KMS-11 (cell line): ENCODE measurements at regions not wholly inside any gene's neighbourhood (a gene's known extent, or its start where the extent isn't known, plus 50 kb on each side); places are given as distances from the start of the nearest gene placed in this dataset.

ENCODE experiments used
- H2AFZ ChIP-seq: fragments of 200-600 bp; sonication (generic); 2 replicates; pipeline ENCODE4 v1.6.1; 2016; ENCODE audit warnings: antibody characterized with exemption, mixed run types, low read depth
- H3K27ac ChIP-seq: fragments of 200-600 bp; sonication (generic); 2 replicates; pipeline ENCODE4 v1.6.1; 2016; ENCODE audit warnings: mild to moderate bottlenecking, mixed run types
- H3K27me3 ChIP-seq: fragments of 200-600 bp; sonication (generic); 2 replicates; pipeline ENCODE4 v1.6.1; 2017; ENCODE audit warnings: mild to moderate bottlenecking, low read depth, mixed run types, moderate library complexity; ENCODE audit not compliant: insufficient read depth
- H3K36me3 ChIP-seq: fragments of 200-600 bp; sonication (generic); 2 replicates; pipeline ENCODE4 v1.6.1; 2017; ENCODE audit warnings: mild to moderate bottlenecking, mixed run types; ENCODE audit not compliant: insufficient read depth
- H3K4me1 ChIP-seq: fragments of 200-600 bp; sonication (generic); 2 replicates; pipeline ENCODE4 v1.6.1; 2016; ENCODE audit warnings: mild to moderate bottlenecking, low read depth, mixed run types; ENCODE audit not compliant: poor library complexity, severe bottlenecking
- H3K4me2 ChIP-seq: fragments of 200-600 bp; sonication (generic); 2 replicates; pipeline ENCODE4 v1.7.0; 2016; ENCODE audit warnings: mild to moderate bottlenecking, mixed run types
- H3K4me3 ChIP-seq: fragments of 200-600 bp; sonication (generic); IDR thresholded peaks from 2 replicates; pipeline ENCODE4 v1.6.1; 2017; ENCODE audit warnings: low read depth, low read length, mixed read lengths; ENCODE audit not compliant: insufficient read depth
- H3K79me2 ChIP-seq: fragments of 200-600 bp; sonication (generic); 2 replicates; pipeline ENCODE4 v1.6.1; 2016; ENCODE audit warnings: low read depth, mixed run types; ENCODE audit not compliant: insufficient read depth
- H3K9ac ChIP-seq: fragments of 200-600 bp; sonication (generic); 2 replicates; pipeline ENCODE4 v1.6.1; 2016; ENCODE audit warnings: mild to moderate bottlenecking, mixed run types
- H4K20me1 ChIP-seq: fragments of 200-600 bp; sonication (generic); 2 replicates; pipeline ENCODE4 v1.6.1; 2016; ENCODE audit warnings: mild to moderate bottlenecking, mixed run types; ENCODE audit not compliant: insufficient read depth
- CTCF ChIP-seq: fragments of 200-600 bp; sonication (generic); conservative IDR thresholded peaks from 2 replicates; pipeline ENCODE4 v1.6.1; 2017; ENCODE audit warnings: low read depth, mild to moderate bottlenecking, antibody characterized with exemption, low read length, moderate library complexity, mixed read lengths

DNA sequence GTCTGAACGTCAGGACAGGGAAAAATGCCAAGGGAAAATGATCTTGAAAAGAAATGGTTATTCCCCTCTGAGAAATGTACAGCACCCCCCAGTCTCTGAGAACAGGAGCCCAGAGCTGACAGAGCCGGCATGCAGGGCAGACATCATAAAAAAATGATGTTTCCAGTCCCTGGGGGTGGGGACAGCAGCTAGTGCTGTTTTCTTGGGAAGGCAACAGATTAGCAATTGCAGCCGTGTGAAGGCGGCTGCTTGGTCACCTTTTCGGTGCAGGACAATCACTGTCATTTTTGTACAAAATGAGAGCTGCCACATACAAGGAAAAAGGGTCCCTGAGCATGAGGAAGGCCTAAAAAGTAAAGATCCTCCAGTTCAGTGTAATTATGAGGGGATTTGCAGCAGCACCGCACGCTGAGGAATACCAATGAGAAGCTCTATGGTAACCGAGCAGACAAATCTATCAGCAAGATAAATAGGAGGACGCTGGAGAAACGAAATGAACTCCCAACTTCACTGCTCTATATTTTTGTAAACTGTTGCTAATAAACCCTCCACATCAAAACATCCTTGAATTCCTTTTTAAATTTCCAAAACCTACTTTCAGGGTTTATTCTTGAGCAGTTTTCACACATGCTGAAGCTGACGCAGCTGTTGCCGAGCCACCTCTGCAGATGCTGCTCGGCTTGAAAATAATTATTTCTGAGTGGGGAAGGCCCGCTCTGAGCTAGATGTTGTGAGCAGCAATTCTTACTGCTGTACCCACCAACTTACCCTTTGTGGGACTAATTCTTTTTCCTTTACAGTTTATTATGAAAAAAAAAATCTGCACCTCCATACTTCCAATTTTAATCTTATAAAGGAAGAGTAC is 98.2 kb upstream of the NEBL start:
- H4K20me1 ChIP-seq = no peaks in the 10 kb centered on the region
- H3K4me2 ChIP-seq = no peak overlapping the region
- no peak for TF ChIP-seq CTCF
- H3K27ac ChIP-seq = no peak overlapping the region
- no peaks in the 10 kb centered on the region for H3K27me3 ChIP-seq
- H3K79me2 ChIP-seq = no peaks in the 10 kb centered on the region
- H2AFZ ChIP-seq = no peak overlapping the region
- no peak overlapping the region for H3K4me3 ChIP-seq
- H3K36me3 ChIP-seq = no peaks in the 10 kb centered on the region
- H3K9ac ChIP-seq = no peak overlapping the region
- no peaks in the 10 kb centered on the region for H3K4me1 ChIP-seq

DNA sequence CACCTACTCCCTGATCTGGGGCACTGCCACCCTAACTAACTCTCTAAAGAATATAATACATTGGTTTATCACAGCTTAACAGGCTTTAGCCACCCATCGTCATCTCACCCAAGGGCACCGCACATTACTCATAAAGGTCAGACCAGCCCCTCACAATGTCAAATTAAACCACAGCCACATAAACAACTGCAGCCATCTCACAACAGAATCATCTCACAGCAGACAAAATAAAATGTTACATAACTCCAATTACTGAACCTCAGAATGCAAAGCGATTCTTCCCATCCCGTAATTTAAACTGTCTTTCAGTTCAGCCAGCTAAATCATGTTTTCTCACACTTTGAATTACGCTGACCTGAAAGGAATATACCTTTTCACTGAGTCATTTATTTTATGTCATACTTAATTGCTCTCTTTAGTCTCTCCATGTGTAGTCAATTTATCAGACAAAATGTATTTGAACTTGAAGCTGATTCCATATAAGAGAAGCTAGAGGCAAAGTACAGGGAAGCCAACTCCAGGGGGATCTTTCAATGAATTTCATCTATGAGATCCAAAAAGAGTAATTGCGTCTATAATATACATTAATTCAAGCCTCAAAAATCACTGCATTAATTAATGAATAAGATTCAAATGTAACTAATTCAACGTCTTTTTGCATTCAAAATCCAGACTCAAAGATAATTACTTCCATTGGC is 96.9 kb upstream of the NEBL start:
- H3K9ac ChIP-seq = no peak overlapping the region
- no peak overlapping the region for H3K4me3 ChIP-seq
- no peaks in the 10 kb centered on the region for H3K79me2 ChIP-seq
- no peaks in the 10 kb centered on the region for H3K36me3 ChIP-seq
- H4K20me1 ChIP-seq = no peaks in the 10 kb centered on the region
- TF ChIP-seq CTCF = no peak
- H2AFZ ChIP-seq = no peak overlapping the region
- no peak overlapping the region for H3K4me2 ChIP-seq
- no peak overlapping the region for H3K27ac ChIP-seq
- H3K27me3 ChIP-seq = no peaks in the 10 kb centered on the region
- H3K4me1 ChIP-seq = no peaks in the 10 kb centered on the region

DNA sequence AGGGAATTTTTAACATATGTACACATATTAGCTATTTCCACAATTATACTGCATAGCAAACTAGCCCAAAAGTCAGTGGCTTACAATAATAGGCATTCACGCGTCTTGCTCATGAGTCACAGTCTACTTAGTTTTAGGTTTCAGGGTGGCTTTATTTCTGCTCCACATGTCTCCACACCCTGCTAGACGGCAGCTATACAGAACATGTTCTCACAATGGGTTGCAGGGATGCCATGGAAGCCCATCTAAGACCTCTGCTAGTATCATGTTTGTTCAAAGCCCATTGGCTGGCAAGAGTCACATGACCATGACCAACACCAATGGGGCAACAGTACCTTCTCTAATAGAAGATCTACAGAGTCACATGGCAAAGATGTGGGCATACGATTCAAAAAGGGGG is 96.3 kb upstream of the NEBL start:
- Histone ChIP-seq H3K9ac (no peak overlapping the region), H4K20me1 (no peaks in the 10 kb centered on the region), H3K4me3 (no peak overlapping the region), H3K27ac (no peak overlapping the region), H3K27me3 (no peaks in the 10 kb centered on the region), H3K4me1 (no peaks in the 10 kb centered on the region), H3K36me3 (no peaks in the 10 kb centered on the region), H2AFZ (no peak overlapping the region), H3K79me2 (no peaks in the 10 kb centered on the region), H3K4me2 (no peak overlapping the region)
- TF ChIP-seq CTCF = no peak

DNA sequence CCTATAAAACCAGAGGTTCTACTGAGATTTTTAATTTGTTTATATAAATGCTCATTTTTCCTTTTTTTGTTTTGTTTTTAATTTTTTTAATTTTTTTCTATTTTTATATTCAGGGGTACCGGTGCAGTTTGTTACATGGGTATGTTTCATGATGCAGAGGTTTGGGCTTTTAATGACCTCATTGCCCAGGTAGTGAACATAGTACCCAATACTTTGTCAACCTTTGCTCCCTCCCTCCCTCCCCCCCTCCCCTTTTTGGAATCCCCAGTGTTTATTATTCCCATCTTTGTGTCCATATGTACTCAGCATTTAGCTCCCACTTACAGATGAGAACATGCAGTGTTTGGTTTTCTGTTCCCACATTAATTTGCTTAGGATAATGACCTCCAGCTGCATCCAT is 94.4 kb upstream of the NEBL start:
- H3K27ac ChIP-seq = no peak overlapping the region
- H3K9ac ChIP-seq = no peak overlapping the region
- no peaks in the 10 kb centered on the region for H3K36me3 ChIP-seq
- no peaks in the 10 kb centered on the region for H3K4me1 ChIP-seq
- H3K79me2 ChIP-seq = no peaks in the 10 kb centered on the region
- no peaks in the 10 kb centered on the region for H3K27me3 ChIP-seq
- no peak overlapping the region for H3K4me2 ChIP-seq
- no peak overlapping the region for H3K4me3 ChIP-seq
- no peaks in the 10 kb centered on the region for H4K20me1 ChIP-seq
- TF ChIP-seq CTCF = no peak
- H2AFZ ChIP-seq = no peak overlapping the region
